ENCODE measurements at regions not wholly inside any gene's neighbourhood (a gene's known extent, or its start where the extent isn't known, plus 50 kb on each side); places are given as distances from the start of the nearest gene placed in this dataset.

- no peak for DNase-seq
These were observed 144.7 kb downstream of the ERMARD start for GRCh38 chr6:169895926-169896761.

GRCh38 chr6:169895000-169895759, 143.8 kb downstream of the ERMARD start:
- DNase-seq = no peak

- DNase-seq = no peak
These were observed 143.0 kb downstream of the ERMARD start for GRCh38 chr6:169894377-169894960.

GRCh38 chr6:169893624-169894023, 142.2 kb downstream of the ERMARD start:
- no peak for DNase-seq

GRCh38 chr6:169891846-169892245, 140.4 kb downstream of the ERMARD start:
- no peak for DNase-seq

GRCh38 chr6:169891421-169891820, 140.0 kb downstream of the ERMARD start:
- DNase-seq = no peak

- no peak for DNase-seq
These were observed 139.5 kb downstream of the ERMARD start for GRCh38 chr6:169890901-169891300.

- DNase-seq = no peak
These were observed 138.6 kb downstream of the ERMARD start for GRCh38 chr6:169890049-169890448.

- no peak for DNase-seq
These were observed 136.2 kb downstream of the ERMARD start for GRCh38 chr6:169887529-169888140.

- no peak for DNase-seq
These were observed 135.3 kb downstream of the ERMARD start for GRCh38 chr6:169886631-169887227.

- DNase-seq = no peak
These were observed 134.4 kb downstream of the ERMARD start for GRCh38 chr6:169885831-169886230.

GRCh38 chr6:169885131-169885530, 133.7 kb downstream of the ERMARD start:
- no peak for DNase-seq

- DNase-seq = no peak
These were observed 132.7 kb downstream of the ERMARD start for GRCh38 chr6:169884158-169884557.

- DNase-seq = no peak
These were observed 131.9 kb downstream of the ERMARD start for GRCh38 chr6:169883316-169883715.

GRCh38 chr6:169881976-169882375, 130.6 kb downstream of the ERMARD start:
- DNase-seq = no peak

- no peak for DNase-seq
These were observed 130.0 kb downstream of the ERMARD start for GRCh38 chr6:169881398-169881797.

GRCh38 chr6:169880516-169880915, 129.1 kb downstream of the ERMARD start:
- no peak for DNase-seq

GRCh38 chr6:169869301-169869700, 117.9 kb downstream of the ERMARD start:
- no peak for DNase-seq

GRCh38 chr6:169868458-169868857, 117.0 kb downstream of the ERMARD start:
- DNase-seq = no peak

- no peak for DNase-seq
These were observed 116.3 kb downstream of the ERMARD start for GRCh38 chr6:169867751-169868191.

GRCh38 chr6:169866668-169867521, 115.5 kb downstream of the ERMARD start:
- DNase-seq = no peak

GRCh38 chr6:169866140-169866534, 114.7 kb downstream of the ERMARD start:
- DNase-seq = no peak
